C4-2B (cell line): ENCODE measurements at regions not wholly inside any gene's neighbourhood (a gene's known extent, or its start where the extent isn't known, plus 50 kb on each side); places are given as distances from the start of the nearest gene placed in this dataset.

Source experiments
- ZFX ChIP-seq: fragments of 450-650 bp; IDR thresholded peaks from 2 replicates; pipeline ENCODE4 v1.6.1; 2017
- TF ChIP-seq, protein P1 (sequence below): fragments of 450-650 bp; conservative IDR thresholded peaks from 2 replicates; pipeline ENCODE4 v1.5.1; 2017; ENCODE audit warnings: mild to moderate bottlenecking

DNA sequence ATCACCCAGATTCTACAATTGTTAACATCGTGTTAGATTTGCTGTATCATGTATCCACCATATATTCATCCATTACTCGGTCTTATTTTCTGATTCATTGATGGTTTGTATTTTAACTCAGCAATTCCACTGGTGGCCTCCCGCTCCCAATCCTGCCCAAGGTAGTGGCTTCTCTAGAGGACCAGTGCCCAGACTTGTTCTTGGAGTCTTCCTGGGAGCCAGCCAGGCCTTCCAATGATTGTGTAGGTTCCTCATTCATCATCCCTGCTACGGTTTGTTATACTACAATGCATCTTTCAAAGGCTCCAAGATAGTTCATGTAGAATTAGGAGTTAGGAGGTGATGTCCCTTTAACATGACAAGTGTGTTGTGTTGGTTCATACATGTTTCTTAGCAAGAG, 451.1 kb downstream of the SETD4 start:
- TF ChIP-seq, protein P1, sequence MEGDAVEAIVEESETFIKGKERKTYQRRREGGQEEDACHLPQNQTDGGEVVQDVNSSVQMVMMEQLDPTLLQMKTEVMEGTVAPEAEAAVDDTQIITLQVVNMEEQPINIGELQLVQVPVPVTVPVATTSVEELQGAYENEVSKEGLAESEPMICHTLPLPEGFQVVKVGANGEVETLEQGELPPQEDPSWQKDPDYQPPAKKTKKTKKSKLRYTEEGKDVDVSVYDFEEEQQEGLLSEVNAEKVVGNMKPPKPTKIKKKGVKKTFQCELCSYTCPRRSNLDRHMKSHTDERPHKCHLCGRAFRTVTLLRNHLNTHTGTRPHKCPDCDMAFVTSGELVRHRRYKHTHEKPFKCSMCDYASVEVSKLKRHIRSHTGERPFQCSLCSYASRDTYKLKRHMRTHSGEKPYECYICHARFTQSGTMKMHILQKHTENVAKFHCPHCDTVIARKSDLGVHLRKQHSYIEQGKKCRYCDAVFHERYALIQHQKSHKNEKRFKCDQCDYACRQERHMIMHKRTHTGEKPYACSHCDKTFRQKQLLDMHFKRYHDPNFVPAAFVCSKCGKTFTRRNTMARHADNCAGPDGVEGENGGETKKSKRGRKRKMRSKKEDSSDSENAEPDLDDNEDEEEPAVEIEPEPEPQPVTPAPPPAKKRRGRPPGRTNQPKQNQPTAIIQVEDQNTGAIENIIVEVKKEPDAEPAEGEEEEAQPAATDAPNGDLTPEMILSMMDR, result no peak
- TF ChIP-seq ZFX, result no peak
